CD4-positive, alpha-beta T cell (primary cell): ENCODE measurements at regions not wholly inside any gene's neighbourhood (a gene's known extent, or its start where the extent isn't known, plus 50 kb on each side); places are given as distances from the start of the nearest gene placed in this dataset.

Source experiments
- ATAC-seq: fragments of 200-7000 bp; cut with Tn5 transposase; one replicate; pipeline ENCODE4 v1.10.0; 2022; ENCODE audit warnings: mild to moderate bottlenecking; ENCODE audit not compliant: poor library complexity
- CTCF ChIA-PET: fragments of 350-600 bp; sonication (Branson Sonifier 250); formaldehyde crosslinking; loops from one replicate; lab custom pipeline; 2021; ENCODE audit warnings: antibody characterized with exemption, inconsistent platforms; lab: Charles Lee
- POLR2A ChIA-PET: fragments of 350-600 bp; sonication (Branson Sonifier 250); formaldehyde crosslinking; loops from one replicate; lab custom pipeline; 2021; ENCODE audit warnings: antibody characterized with exemption, inconsistent platforms; lab: Charles Lee
- DNase-seq, 14 experiments: peaks; one replicate each; pipeline ENCODE4 v3.0.0-alpha.2; 2013 to 2020; ENCODE audit warnings: mixed read lengths in 2 of 14
- H3K27ac ChIP-seq, 2 donors: one replicate each; pipeline versions ENCODE4 v1.5.1 to v1.7.0; 2013; ENCODE audit warnings: low read length in 2 of 2, low read depth in 1 of 2, mild to moderate bottlenecking in 1 of 2
- H3K27me3 ChIP-seq, 2 experiments: 1 replicate in 1 of 2; 2 replicates in 1 of 2; pipeline versions ENCODE4 v1.6.1 to v1.7.0; 2013; ENCODE audit warnings: low read length in 2 of 2, control low read depth in 1 of 2, mild to moderate bottlenecking in 1 of 2, moderate library complexity in 1 of 2; ENCODE audit not compliant: insufficient read depth in 2 of 2, control insufficient read depth in 1 of 2
- H3K36me3 ChIP-seq: one replicate; pipeline ENCODE4 v1.6.1; 2013; ENCODE audit warnings: low read length, control low read depth; ENCODE audit not compliant: insufficient read depth
- H3K4me1 ChIP-seq: one replicate; pipeline ENCODE4 v1.6.1; 2013; ENCODE audit warnings: low read length, control low read depth; ENCODE audit not compliant: insufficient read depth
- H3K4me3 ChIP-seq: one replicate; pipeline ENCODE4 v1.5.1; 2013; ENCODE audit warnings: mild to moderate bottlenecking, low read length, moderate library complexity
- H3K9me3 ChIP-seq, 2 experiments: 1 replicate in 1 of 2; 2 replicates in 1 of 2; pipeline versions ENCODE4 v1.6.1 to v1.7.0; 2013; ENCODE audit warnings: low read length in 2 of 2, mild to moderate bottlenecking in 2 of 2, control low read depth in 1 of 2, moderate library complexity in 1 of 2; ENCODE audit not compliant: control insufficient read depth in 1 of 2, insufficient read depth in 1 of 2
- H3K27ac Mint-ChIP-seq: one replicate; pipeline ENCODE4 v1.8.0; 2020; ENCODE audit warnings: mixed read lengths
- H3K27me3 Mint-ChIP-seq: one replicate; pipeline ENCODE4 v1.8.0; 2021; ENCODE audit warnings: mixed read lengths
- H3K36me3 Mint-ChIP-seq: one replicate; pipeline ENCODE4 v1.8.0; 2021; ENCODE audit warnings: low read depth, mixed read lengths
- H3K4me1 Mint-ChIP-seq: one replicate; pipeline ENCODE4 v1.8.0; 2021; ENCODE audit warnings: low read depth, mixed read lengths
- H3K4me3 Mint-ChIP-seq: one replicate; pipeline ENCODE4 v1.8.0; 2020; ENCODE audit warnings: mild to moderate bottlenecking, mixed read lengths
- H3K9me3 Mint-ChIP-seq: one replicate; pipeline ENCODE4 v1.8.0; 2020; ENCODE audit warnings: mixed read lengths
- CTCF ChIP-seq: fragments of 200-600 bp; IDR thresholded peaks from one replicate; pipeline ENCODE4 v1.8.0; 2022; ENCODE audit warnings: antibody characterized with exemption, mild to moderate bottlenecking
- intact Hi-C, 2 experiments: fragments of 100-400 bp; cut with DNase I in 1 of 2; cut with micrococcal nuclease in 1 of 2; formaldehyde crosslinking; loops; one replicate each; pipeline versions ENCODE4 v1.15.1 to v1.9.0; 2023 to 2025; cut with DNase I, micrococcal nuclease

DNA sequence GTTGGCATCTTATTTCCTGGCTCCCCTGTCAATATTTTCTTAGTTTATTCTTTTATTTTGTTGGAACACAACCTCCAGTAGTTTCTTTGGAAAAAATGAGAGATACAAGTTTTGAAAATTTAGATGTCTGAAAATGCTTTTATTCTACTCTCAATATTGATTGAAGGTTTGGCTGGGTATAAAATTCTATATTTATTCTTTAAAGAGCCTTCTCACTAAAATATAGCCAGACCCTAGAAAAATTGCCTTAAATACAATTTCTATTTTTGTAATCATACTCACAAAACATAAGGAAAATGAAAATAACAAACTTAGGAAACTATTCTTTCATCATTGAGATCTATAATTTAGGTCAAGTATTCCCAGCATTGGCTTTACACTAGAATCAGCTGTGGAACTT lies 103.7 kb downstream of the CYP26B1 start:
- H3K9me3 Mint-ChIP-seq: peaks cover 13% of the 10 kb centered on the region
- H3K4me3 ChIP-seq: no peak overlapping the region
- peaks cover 7% of the 10 kb centered on the region for H3K27me3 Mint-ChIP-seq
- no peak overlapping the region for H3K27ac ChIP-seq
- no peaks in the 10 kb centered on the region for H3K27me3 ChIP-seq
- no peaks in the 10 kb centered on the region for H3K36me3 ChIP-seq
- H3K9me3 ChIP-seq: peaks cover 5 to 6% of the 10 kb centered on the region in 2 experiments
- intact Hi-C loops: no loop called here
- ChIA-PET POLR2A (no interaction called here), CTCF (no interaction called here)
- H3K4me1 Mint-ChIP-seq: no peaks in the 10 kb centered on the region
- DNase-seq (no peak), ATAC-seq (no peak)
- no peak for TF ChIP-seq CTCF
- no peaks in the 10 kb centered on the region for H3K4me1 ChIP-seq
- H3K27ac Mint-ChIP-seq: no peak overlapping the region
- no peaks in the 10 kb centered on the region for H3K36me3 Mint-ChIP-seq
- H3K4me3 Mint-ChIP-seq: no peak overlapping the region

- H3K4me3 Mint-ChIP-seq: no peak overlapping the region
- no peaks in the 10 kb centered on the region for H3K4me1 Mint-ChIP-seq
- TF ChIP-seq CTCF: no peak
- H3K27ac Mint-ChIP-seq: no peak overlapping the region
- no peak overlapping the region for H3K27ac ChIP-seq
- no peaks in the 10 kb centered on the region for H3K36me3 ChIP-seq
- ChIA-PET POLR2A (no interaction called here), CTCF (no interaction called here)
- H3K4me1 ChIP-seq: no peaks in the 10 kb centered on the region
- intact Hi-C loops: no loop called here
- ATAC-seq (no peak), DNase-seq (no peak)
- H3K4me3 ChIP-seq: no peak overlapping the region
- H3K27me3 ChIP-seq: no peaks in the 10 kb centered on the region
- H3K9me3 ChIP-seq: peaks cover 6 to 8% of the 10 kb centered on the region in 2 experiments
- H3K27me3 Mint-ChIP-seq: peaks cover 7% of the 10 kb centered on the region
- H3K36me3 Mint-ChIP-seq: no peaks in the 10 kb centered on the region
- peaks cover 8% of the 10 kb centered on the region for H3K9me3 Mint-ChIP-seq
Observed at GRCh38 chr2:72041638-72042111, 106.0 kb downstream of the CYP26B1 start.

DNA sequence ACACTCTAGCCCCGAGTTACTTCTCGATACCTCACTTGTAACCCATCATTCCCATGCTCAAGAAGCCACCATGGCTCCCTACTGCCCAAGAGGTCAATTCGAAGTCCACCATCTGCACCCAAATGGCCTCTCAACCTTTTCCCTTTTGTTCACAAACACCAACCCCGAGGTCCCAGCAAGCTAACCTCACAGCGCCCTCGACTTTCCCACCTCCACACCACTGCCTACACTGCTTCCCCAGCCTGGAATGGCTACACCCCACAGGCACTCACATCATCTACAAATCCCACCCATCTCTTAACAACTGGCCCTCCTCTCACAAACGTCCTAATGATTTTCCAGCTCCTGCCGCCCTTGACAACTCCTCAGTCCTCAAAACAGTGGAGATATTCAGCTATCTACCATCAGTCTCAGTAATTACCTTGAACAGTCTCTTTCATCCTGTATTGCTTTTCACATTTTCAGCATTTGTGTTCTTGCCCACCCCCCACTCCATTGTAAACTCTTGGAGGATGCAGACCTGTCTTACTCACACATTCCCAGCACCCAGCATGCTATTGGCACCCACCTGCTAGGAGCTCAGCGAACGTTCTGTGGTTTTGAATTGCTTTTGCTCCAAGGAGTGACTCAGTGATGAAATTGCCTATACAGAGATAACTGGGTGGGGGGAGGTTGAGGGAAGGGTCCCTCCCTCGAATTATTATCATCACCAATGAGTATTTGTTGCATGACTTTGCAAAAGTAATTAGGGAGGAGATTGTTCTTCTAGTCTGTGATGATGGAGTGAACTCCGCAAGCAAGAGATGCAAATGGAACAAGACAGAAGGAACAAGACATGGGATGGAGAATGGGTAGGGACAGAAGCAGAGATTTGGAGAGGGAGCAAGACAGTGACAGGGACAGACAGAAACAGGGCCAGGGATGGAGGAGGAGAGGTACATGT lies 106.8 kb downstream of the CYP26B1 start:
- H3K9me3 Mint-ChIP-seq: peaks cover 8% of the 10 kb centered on the region
- H3K9me3 ChIP-seq: peaks cover 6 to 13% of the 10 kb centered on the region in 2 experiments
- no peaks in the 10 kb centered on the region for H3K27me3 ChIP-seq
- no peaks in the 10 kb centered on the region for H3K4me1 ChIP-seq
- no peak overlapping the region for H3K4me3 Mint-ChIP-seq
- H3K4me3 ChIP-seq: no peak overlapping the region
- ATAC-seq (no peak), DNase-seq (no peak)
- CTCF ChIA-PET: no interaction called here
- H3K27me3 Mint-ChIP-seq: peaks cover 7% of the 10 kb centered on the region
- TF ChIP-seq CTCF: no peak
- H3K27ac Mint-ChIP-seq: no peak overlapping the region
- no peak overlapping the region for H3K27ac ChIP-seq
- intact Hi-C loops: no loop called here
- no peaks in the 10 kb centered on the region for H3K36me3 Mint-ChIP-seq
- no peaks in the 10 kb centered on the region for H3K36me3 ChIP-seq
- POLR2A ChIA-PET: no interaction called here
- no peaks in the 10 kb centered on the region for H3K4me1 Mint-ChIP-seq
